ENCODE measurements at regions not wholly inside any gene's neighbourhood (a gene's known extent, or its start where the extent isn't known, plus 50 kb on each side); places are given as distances from the start of the nearest gene placed in this dataset.

- no peak for TF ChIP-seq CTCF (IDR thresholded peaks at IDR 0.05 in 2 of 3, conservative IDR thresholded peaks at IDR 0.05 in 1 of 3; ENCODE audit: control insufficient read depth in 2 of 3, extremely low read depth in 1 of 3, insufficient read depth in 1 of 3, low read depth in 3 of 3, low read length in 3 of 3)
- TF ChIP-seq, protein P1, sequence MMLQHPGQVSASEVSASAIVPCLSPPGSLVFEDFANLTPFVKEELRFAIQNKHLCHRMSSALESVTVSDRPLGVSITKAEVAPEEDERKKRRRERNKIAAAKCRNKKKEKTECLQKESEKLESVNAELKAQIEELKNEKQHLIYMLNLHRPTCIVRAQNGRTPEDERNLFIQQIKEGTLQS (IDR thresholded peaks at IDR 0.05; ENCODE audit: borderline replicate concordance, extremely low read depth, low read depth, low read length), result no peak
- no peak for TF ChIP-seq MTA2 (IDR thresholded peaks at IDR 0.05; ENCODE audit: low read depth)
- no peak for TF ChIP-seq POLR2A (IDR thresholded peaks at IDR 0.05; ENCODE audit: low read depth, low read length)
- TF ChIP-seq ZZZ3 (IDR thresholded peaks at IDR 0.05; ENCODE audit: control insufficient read depth, insufficient read length, low read depth), result no peak
- TF ChIP-seq, protein P2, sequence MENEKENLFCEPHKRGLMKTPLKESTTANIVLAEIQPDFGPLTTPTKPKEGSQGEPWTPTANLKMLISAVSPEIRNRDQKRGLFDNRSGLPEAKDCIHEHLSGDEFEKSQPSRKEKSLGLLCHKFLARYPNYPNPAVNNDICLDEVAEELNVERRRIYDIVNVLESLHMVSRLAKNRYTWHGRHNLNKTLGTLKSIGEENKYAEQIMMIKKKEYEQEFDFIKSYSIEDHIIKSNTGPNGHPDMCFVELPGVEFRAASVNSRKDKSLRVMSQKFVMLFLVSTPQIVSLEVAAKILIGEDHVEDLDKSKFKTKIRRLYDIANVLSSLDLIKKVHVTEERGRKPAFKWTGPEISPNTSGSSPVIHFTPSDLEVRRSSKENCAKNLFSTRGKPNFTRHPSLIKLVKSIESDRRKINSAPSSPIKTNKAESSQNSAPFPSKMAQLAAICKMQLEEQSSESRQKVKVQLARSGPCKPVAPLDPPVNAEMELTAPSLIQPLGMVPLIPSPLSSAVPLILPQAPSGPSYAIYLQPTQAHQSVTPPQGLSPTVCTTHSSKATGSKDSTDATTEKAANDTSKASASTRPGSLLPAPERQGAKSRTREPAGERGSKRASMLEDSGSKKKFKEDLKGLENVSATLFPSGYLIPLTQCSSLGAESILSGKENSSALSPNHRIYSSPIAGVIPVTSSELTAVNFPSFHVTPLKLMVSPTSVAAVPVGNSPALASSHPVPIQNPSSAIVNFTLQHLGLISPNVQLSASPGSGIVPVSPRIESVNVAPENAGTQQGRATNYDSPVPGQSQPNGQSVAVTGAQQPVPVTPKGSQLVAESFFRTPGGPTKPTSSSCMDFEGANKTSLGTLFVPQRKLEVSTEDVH (IDR thresholded peaks at IDR 0.05; ENCODE audit: low read depth, partially characterized antibody), result no peak
- no peak for TF ChIP-seq POLR2AphosphoS5 (IDR thresholded peaks at IDR 0.05; ENCODE audit: low read length)
- TF ChIP-seq POU2F2 (IDR thresholded peaks at IDR 0.05; ENCODE audit: borderline replicate concordance, low read depth, low read length), result no peak
- TF ChIP-seq, protein P3, sequence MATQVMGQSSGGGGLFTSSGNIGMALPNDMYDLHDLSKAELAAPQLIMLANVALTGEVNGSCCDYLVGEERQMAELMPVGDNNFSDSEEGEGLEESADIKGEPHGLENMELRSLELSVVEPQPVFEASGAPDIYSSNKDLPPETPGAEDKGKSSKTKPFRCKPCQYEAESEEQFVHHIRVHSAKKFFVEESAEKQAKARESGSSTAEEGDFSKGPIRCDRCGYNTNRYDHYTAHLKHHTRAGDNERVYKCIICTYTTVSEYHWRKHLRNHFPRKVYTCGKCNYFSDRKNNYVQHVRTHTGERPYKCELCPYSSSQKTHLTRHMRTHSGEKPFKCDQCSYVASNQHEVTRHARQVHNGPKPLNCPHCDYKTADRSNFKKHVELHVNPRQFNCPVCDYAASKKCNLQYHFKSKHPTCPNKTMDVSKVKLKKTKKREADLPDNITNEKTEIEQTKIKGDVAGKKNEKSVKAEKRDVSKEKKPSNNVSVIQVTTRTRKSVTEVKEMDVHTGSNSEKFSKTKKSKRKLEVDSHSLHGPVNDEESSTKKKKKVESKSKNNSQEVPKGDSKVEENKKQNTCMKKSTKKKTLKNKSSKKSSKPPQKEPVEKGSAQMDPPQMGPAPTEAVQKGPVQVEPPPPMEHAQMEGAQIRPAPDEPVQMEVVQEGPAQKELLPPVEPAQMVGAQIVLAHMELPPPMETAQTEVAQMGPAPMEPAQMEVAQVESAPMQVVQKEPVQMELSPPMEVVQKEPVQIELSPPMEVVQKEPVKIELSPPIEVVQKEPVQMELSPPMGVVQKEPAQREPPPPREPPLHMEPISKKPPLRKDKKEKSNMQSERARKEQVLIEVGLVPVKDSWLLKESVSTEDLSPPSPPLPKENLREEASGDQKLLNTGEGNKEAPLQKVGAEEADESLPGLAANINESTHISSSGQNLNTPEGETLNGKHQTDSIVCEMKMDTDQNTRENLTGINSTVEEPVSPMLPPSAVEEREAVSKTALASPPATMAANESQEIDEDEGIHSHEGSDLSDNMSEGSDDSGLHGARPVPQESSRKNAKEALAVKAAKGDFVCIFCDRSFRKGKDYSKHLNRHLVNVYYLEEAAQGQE (IDR thresholded peaks at IDR 0.05; ENCODE audit: low read depth, low read length), result no peak
- no peak for TF ChIP-seq SREBF1 (IDR thresholded peaks at IDR 0.05; ENCODE audit: low read length)
Observed at GRCh38 chr9:28900406-28900805, 1327.1 kb upstream of the C9orf72 start.
